ENCODE measurements at regions not wholly inside any gene's neighbourhood (a gene's known extent, or its start where the extent isn't known, plus 50 kb on each side); places are given as distances from the start of the nearest gene placed in this dataset.

- TF ChIP-seq EZH2 (IDR thresholded peaks at IDR 0.05; ENCODE audit: borderline replicate concordance, low read depth, low read length, poor library complexity, severe bottlenecking) (no peak), CTCF (conservative IDR thresholded peaks at IDR 0.05; ENCODE audit: low read depth, low read length) (no peak)
- intact Hi-C loops (cut with micrococcal nuclease; ENCODE audit: unreplicated experiment) = no loop called here
- no peak for DNase-seq (ENCODE audit: low spot score)
- POLR2A ChIA-PET (ENCODE audit: low non-redundant PET) = no interaction called here
- H3K4me3 ChIP-seq (ENCODE audit: low read depth, low read length, poor library complexity, severe bottlenecking) = no peak overlapping the region
- no peaks in the 10 kb centered on the region for H3K36me3 ChIP-seq (ENCODE audit: insufficient read depth, low read length, poor library complexity, severe bottlenecking)
- H3K9me3 ChIP-seq (ENCODE audit: low read depth, low read length, poor library complexity, severe bottlenecking) = no peaks in the 10 kb centered on the region
- CTCF ChIA-PET = no interaction called here
- no peaks in the 10 kb centered on the region for H3K4me1 ChIP-seq (ENCODE audit: insufficient read depth, low read length, poor library complexity, severe bottlenecking)
- H3K27me3 ChIP-seq (replicated peaks; ENCODE audit: insufficient read depth, low read depth, low read length, poor library complexity) = peaks cover 16% of the 10 kb centered on the region
- no TSS peak for BruUV-seq (replicated peaks)
- no peak overlapping the region for H3K27ac ChIP-seq (ENCODE audit: low read depth, low read length, poor library complexity, severe bottlenecking)
These were observed 126.9 kb downstream of the APIP start for GRCh38 chr11:34789196-34789834.

- no peak for DNase-seq (ENCODE audit: low spot score)
- Histone ChIP-seq H3K27me3 (replicated peaks; ENCODE audit: insufficient read depth, low read depth, low read length, poor library complexity) (peaks cover 16% of the 10 kb centered on the region), H3K4me3 (ENCODE audit: low read depth, low read length, poor library complexity, severe bottlenecking) (no peak overlapping the region), H3K27ac (ENCODE audit: low read depth, low read length, poor library complexity, severe bottlenecking) (no peak overlapping the region), H3K4me1 (ENCODE audit: insufficient read depth, low read length, poor library complexity, severe bottlenecking) (no peaks in the 10 kb centered on the region), H3K9me3 (ENCODE audit: low read depth, low read length, poor library complexity, severe bottlenecking) (no peaks in the 10 kb centered on the region), H3K36me3 (ENCODE audit: insufficient read depth, low read length, poor library complexity, severe bottlenecking) (no peaks in the 10 kb centered on the region)
- ChIA-PET POLR2A (ENCODE audit: low non-redundant PET) (no interaction called here), CTCF (no interaction called here)
- no TSS peak for BruUV-seq (replicated peaks)
- intact Hi-C loops (cut with micrococcal nuclease; ENCODE audit: unreplicated experiment) = no loop called here
- TF ChIP-seq CTCF (conservative IDR thresholded peaks at IDR 0.05; ENCODE audit: low read depth, low read length) (no peak), EZH2 (IDR thresholded peaks at IDR 0.05; ENCODE audit: borderline replicate concordance, low read depth, low read length, poor library complexity, severe bottlenecking) (no peak)
These were observed 127.5 kb downstream of the APIP start for GRCh38 chr11:34788642-34789041.

GRCh38 chr11:34787895-34788294 lies 128.3 kb downstream of the APIP start:
- intact Hi-C loops (cut with micrococcal nuclease; ENCODE audit: unreplicated experiment) = no loop called here
- no peaks in the 10 kb centered on the region for H3K36me3 ChIP-seq (ENCODE audit: insufficient read depth, low read length, poor library complexity, severe bottlenecking)
- peaks cover 16% of the 10 kb centered on the region for H3K27me3 ChIP-seq (replicated peaks; ENCODE audit: insufficient read depth, low read depth, low read length, poor library complexity)
- TF ChIP-seq CTCF (conservative IDR thresholded peaks at IDR 0.05; ENCODE audit: low read depth, low read length) (no peak), EZH2 (IDR thresholded peaks at IDR 0.05; ENCODE audit: borderline replicate concordance, low read depth, low read length, poor library complexity, severe bottlenecking) (no peak)
- no peak overlapping the region for H3K4me3 ChIP-seq (ENCODE audit: low read depth, low read length, poor library complexity, severe bottlenecking)
- ChIA-PET CTCF (no interaction called here), POLR2A (ENCODE audit: low non-redundant PET) (no interaction called here)
- no peaks in the 10 kb centered on the region for H3K9me3 ChIP-seq (ENCODE audit: low read depth, low read length, poor library complexity, severe bottlenecking)
- no peaks in the 10 kb centered on the region for H3K4me1 ChIP-seq (ENCODE audit: insufficient read depth, low read length, poor library complexity, severe bottlenecking)
- no TSS peak for BruUV-seq (replicated peaks)
- no peak for DNase-seq (ENCODE audit: low spot score)
- no peak overlapping the region for H3K27ac ChIP-seq (ENCODE audit: low read depth, low read length, poor library complexity, severe bottlenecking)
